ENCODE measurements at regions not wholly inside any gene's neighbourhood (a gene's known extent, or its start where the extent isn't known, plus 50 kb on each side); places are given as distances from the start of the nearest gene placed in this dataset.

DNA sequence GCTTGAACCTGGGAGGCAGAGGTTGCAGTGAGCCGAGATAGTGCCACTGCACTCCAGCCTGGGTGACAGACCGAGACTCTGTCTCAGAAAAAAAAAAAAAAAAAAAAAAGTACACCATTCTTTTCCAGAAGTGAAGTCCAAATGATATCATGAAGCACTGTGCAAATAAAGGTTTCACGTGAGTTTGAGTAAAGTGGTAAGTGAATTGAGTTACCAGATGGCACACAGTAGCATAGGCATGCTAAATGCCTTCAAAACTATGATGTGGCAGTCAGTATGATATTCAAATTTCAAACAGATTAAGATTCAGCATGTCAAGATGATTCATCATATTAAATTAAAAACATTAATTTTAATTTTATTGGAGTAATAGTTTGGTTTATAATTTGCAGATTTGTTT lies 195.2 kb downstream of the TAF11L14 start:
- TF ChIP-seq, protein P1, sequence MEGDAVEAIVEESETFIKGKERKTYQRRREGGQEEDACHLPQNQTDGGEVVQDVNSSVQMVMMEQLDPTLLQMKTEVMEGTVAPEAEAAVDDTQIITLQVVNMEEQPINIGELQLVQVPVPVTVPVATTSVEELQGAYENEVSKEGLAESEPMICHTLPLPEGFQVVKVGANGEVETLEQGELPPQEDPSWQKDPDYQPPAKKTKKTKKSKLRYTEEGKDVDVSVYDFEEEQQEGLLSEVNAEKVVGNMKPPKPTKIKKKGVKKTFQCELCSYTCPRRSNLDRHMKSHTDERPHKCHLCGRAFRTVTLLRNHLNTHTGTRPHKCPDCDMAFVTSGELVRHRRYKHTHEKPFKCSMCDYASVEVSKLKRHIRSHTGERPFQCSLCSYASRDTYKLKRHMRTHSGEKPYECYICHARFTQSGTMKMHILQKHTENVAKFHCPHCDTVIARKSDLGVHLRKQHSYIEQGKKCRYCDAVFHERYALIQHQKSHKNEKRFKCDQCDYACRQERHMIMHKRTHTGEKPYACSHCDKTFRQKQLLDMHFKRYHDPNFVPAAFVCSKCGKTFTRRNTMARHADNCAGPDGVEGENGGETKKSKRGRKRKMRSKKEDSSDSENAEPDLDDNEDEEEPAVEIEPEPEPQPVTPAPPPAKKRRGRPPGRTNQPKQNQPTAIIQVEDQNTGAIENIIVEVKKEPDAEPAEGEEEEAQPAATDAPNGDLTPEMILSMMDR (IDR thresholded peaks at IDR 0.05), result no peak
- no peak for TF ChIP-seq POLR2A (IDR thresholded peaks at IDR 0.05)
